GM18499 (cell line): ENCODE measurements at regions not wholly inside any gene's neighbourhood (a gene's known extent, or its start where the extent isn't known, plus 50 kb on each side); places are given as distances from the start of the nearest gene placed in this dataset.

ENCODE experiments used
- ATAC-seq: cut with Tn5 transposase; IDR thresholded peaks from one replicate; pipeline ENCODE4 v1.9.1; 2021; ENCODE audit warnings: moderate number of reproducible peaks; ENCODE audit not compliant: insufficient read depth, unreplicated experiment

GRCh38 chr2:176692533-176692932 is 423.3 kb downstream of the MTX2 start:
- ATAC-seq: no peak

DNA sequence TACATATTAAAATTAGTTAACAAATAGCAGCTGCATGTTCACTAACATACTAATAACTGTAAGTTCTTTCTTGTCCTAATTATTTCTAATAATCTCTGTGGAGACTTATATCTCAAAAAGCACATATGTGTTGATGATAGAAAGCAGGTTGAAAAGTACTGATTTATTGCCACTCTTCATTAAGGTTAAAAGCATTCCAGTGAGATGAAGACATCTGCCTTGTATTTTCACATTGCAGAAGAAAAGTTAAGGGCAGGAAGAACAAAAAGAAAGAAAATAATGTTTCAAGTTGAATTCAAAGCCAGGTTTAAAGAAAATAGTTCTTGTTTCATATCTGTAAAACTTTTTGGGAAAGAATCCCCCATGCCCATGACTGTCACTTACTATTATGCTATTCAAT is 429.9 kb downstream of the MTX2 start:
- ATAC-seq: no peak

DNA sequence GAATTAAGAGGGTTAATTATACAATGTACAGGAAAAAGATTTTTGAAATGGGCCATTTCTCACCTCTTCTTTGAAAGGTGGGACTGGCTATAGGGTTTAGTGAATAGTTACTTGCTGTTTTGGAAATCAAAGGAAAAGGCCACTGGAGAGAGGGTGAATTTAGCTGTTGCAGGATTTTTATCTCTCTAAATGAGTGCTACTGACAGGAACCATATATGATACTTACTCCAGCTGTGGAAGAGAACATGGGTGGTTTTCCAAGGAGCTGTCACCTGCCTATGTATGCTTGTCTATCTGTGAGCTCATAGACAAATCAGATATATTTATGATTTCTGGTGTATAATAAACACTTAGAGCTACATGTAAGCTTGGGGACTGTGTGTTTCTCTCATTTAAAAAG is 430.4 kb downstream of the MTX2 start:
- no peak for ATAC-seq

GRCh38 chr2:176702131-176702530 is 432.9 kb downstream of the MTX2 start:
- ATAC-seq: no peak

DNA sequence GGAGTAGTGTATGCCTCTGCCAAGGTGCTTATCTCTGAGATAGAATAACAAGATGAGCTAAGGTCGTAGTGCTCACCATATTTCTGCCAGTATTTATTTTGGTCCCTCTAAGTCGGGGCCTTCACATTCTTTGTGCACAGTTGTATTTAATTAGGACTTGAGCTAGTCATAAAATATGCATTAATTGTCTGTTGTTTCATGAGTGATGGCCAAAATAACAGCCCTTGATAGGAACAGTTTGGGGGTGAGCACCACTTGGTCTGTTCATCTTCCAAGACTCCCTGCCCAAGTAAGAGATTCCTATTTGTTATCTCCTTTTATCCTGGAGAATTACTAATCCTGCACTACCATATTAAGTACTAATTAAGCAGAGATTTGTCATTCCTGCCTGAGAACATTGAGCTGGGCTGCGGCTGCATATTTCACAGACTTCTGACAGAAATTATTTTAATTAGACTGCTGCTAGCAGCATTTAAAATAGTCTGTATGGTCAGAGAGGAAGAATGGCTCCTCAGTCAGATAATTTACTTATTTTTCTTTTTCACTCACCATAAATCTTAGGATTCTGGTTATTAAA is 435.1 kb downstream of the MTX2 start:
- ATAC-seq: no peak

DNA sequence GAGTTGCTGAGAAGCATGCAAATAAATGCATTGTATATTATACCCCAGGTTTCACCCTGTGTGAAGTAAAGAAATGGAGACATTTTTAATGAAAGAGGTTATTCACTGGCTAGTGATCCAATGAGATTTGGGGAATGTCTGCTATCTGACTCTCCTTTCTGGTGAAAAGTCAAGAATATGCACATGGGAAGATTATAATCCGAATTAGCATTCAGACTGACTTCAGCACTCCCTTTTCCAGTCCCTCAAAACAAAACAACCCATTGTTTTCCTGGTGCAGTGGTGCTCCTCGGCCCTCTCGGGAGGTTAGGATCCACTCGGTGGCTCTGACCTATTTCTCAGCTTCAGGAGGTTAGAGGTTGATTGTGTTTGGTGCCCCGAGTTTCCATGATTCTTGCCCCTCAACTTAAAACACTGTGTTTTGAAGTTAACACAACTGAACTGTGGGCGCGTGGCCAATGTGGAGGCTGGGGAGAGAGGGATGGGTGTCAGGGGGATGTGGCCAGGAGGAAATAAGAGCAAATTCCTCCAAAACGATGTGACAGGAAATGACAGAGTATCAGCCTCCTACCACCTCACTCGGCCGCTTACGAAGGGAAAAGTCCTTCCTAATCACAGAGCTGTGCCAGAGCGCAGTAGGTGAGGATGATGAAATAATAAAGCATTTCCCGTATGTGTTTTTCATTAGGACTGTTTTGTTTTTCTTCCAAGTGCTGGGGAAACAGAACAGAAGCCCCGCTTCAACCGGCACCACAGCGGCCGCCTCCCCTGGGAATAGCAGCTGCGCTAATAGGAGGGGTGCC is 440.1 kb downstream of the MTX2 start:
- no peak for ATAC-seq

DNA sequence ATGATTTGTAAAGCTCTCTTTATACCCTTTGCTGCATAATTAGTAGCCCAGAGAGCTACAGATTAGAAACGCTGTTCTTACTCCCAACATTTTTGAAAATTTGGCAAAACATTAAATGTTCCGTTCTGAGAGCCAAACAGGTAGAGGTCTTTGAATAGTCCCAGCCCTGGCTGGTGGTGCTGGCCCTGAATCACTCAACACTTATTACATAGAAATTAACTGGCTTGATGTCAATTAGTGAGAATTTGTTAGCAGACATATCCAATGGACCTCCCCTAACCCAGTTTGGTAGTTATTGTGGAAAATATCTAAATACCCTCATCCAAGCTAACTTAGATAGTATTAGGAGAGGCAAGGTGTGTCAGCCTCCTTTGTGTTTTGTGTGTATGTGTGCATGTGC is 440.7 kb downstream of the MTX2 start:
- ATAC-seq: no peak

- ATAC-seq: no peak
Observed at GRCh38 chr2:176710657-176711186, 441.5 kb downstream of the MTX2 start.

- ATAC-seq: no peak
Observed at GRCh38 chr2:176725873-176726645, 456.8 kb downstream of the MTX2 start.

- ATAC-seq: no peak
Observed at GRCh38 chr2:176727696-176728095, 458.5 kb downstream of the MTX2 start.

GRCh38 chr2:176729706-176730569 is 460.7 kb downstream of the MTX2 start:
- ATAC-seq: no peak

DNA sequence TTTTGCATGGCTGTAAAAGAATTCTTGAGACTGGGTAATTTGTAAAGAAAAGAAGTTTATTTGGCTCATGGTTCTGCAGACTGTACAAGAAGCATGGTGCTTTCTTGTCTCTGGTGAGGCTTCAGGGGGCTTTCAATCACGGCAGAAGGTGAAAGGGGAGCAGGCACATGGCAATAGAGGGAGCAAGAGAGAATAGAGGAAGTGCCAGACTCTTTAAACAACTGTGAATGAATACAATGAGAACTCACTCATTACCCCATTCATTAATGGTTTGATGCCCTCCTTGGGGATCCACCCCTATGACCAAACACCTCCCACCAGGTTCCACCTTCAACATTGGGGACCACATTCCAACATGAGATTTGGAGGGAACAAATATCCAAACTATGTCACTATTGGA is 463.5 kb downstream of the MTX2 start:
- ATAC-seq: no peak

GRCh38 chr2:176733698-176734430 is 464.6 kb downstream of the MTX2 start:
- no peak for ATAC-seq

DNA sequence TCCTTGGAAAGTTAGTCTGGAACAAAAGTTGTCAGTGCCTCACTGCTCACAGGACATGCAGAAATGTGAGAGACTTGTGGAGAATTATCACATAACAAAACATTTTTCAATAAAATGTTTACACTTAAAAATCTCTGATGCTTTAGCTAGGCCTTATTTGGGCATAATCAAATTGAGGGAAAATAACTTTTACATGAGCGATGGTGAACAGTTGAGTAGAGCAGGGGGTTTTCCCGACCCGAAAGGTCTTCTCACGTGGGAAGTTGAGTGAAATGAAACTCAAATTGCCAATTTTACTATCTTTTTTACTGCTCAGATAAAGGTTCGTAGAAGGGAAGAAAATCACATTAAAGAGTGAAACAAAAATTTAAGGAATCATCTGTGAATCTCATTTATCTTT is 465.6 kb downstream of the MTX2 start:
- ATAC-seq: no peak

DNA sequence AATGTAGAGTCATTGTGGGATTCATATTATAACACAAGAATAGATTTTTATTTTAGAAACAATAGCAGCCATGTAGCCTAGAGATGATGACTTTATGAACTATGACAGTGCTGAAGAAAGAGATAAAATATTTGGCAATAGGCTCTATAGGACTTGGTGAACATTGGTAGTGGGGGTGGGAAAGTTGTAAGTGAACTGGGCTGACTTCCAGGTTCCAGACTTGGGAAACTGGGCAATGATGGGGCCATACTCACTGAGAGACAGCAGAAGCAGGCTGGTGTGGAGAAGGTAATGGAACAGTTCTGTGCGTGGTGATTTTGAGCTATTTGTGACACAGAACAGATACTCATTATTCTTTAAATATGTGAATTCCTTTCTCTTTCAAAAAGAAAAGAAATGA is 470.3 kb upstream of the HNRNPA3 start:
- ATAC-seq: no peak

GRCh38 chr2:176743671-176744070 is 468.9 kb upstream of the HNRNPA3 start:
- ATAC-seq: no peak

GRCh38 chr2:176744146-176744545 is 468.4 kb upstream of the HNRNPA3 start:
- no peak for ATAC-seq

GRCh38 chr2:176745543-176746200 is 466.9 kb upstream of the HNRNPA3 start:
- ATAC-seq: no peak

DNA sequence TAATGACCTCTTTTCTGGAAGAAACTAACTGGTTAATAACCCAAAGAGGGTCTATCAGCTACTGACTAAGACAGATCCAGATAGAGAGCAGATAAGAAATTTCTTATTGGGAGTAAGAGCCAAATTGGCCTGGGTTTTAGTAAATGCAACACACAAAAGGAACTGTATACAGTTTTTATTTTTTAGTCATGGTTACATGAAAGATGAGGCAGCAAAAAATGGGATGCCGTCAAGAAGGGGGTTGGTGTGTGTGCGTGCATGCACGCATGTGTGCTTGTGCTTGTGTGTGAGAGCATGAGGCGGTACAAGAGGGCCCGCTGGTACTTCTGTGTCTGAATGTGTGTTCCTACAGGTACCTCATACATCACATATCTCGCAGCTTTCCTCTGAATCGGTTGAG is 466.2 kb upstream of the HNRNPA3 start:
- ATAC-seq: no peak
